ENCODE measurements at regions not wholly inside any gene's neighbourhood (a gene's known extent, or its start where the extent isn't known, plus 50 kb on each side); places are given as distances from the start of the nearest gene placed in this dataset.

GRCh38 chr10:107299606-107300005 is 135.1 kb upstream of the SORCS1 start:
- POLR2A ChIA-PET: no interaction called here
- CTCF ChIA-PET: no interaction called here
- no peak for TF ChIP-seq CTCF (IDR thresholded peaks at IDR 0.05; ENCODE audit: insufficient read depth, low read length, missing control alignments)
- no peak overlapping the region for H3K4me3 ChIP-seq (ENCODE audit: low read depth, low read length)
- no peak for DNase-seq (ENCODE audit: low read depth, low spot score)

GRCh38 chr10:107284187-107284586 is 119.7 kb upstream of the SORCS1 start:
- no peak for TF ChIP-seq CTCF (IDR thresholded peaks at IDR 0.05; ENCODE audit: insufficient read depth, low read length, missing control alignments)

GRCh38 chr10:107280293-107280692 is 115.8 kb upstream of the SORCS1 start:
- no peak for TF ChIP-seq CTCF (IDR thresholded peaks at IDR 0.05; ENCODE audit: insufficient read depth, low read length, missing control alignments)
- no peak overlapping the region for H3K4me3 ChIP-seq (ENCODE audit: low read depth, low read length)
- no peak for DNase-seq (ENCODE audit: low read depth, low spot score)
- ChIA-PET CTCF (no interaction called here), POLR2A (no interaction called here)

More at GRCh38 chr10:107284187-107284586, 119.7 kb upstream of the SORCS1 start:
- DNase-seq (ENCODE audit: low read depth, low spot score): no peak
- H3K4me3 ChIP-seq (ENCODE audit: low read depth, low read length): no peak overlapping the region
- ChIA-PET CTCF (no interaction called here), POLR2A (no interaction called here)

- no peak for DNase-seq (ENCODE audit: low read depth, low spot score)
- ChIA-PET CTCF (no interaction called here), POLR2A (no interaction called here)
- TF ChIP-seq CTCF (IDR thresholded peaks at IDR 0.05; ENCODE audit: insufficient read depth, low read length, missing control alignments): no peak
- H3K4me3 ChIP-seq (ENCODE audit: low read depth, low read length): no peak overlapping the region
Observed at GRCh38 chr10:107277591-107277990, 113.1 kb upstream of the SORCS1 start.

- TF ChIP-seq CTCF (IDR thresholded peaks at IDR 0.05; ENCODE audit: insufficient read depth, low read length, missing control alignments): no peak
- no peak overlapping the region for H3K4me3 ChIP-seq (ENCODE audit: low read depth, low read length)
- ChIA-PET CTCF (no interaction called here), POLR2A (no interaction called here)
- DNase-seq (ENCODE audit: low read depth, low spot score): no peak
Observed at GRCh38 chr10:107275806-107276205, 111.3 kb upstream of the SORCS1 start.

- no peak for DNase-seq (ENCODE audit: low read depth, low spot score)
- ChIA-PET POLR2A (no interaction called here), CTCF (no interaction called here)
- TF ChIP-seq CTCF (IDR thresholded peaks at IDR 0.05; ENCODE audit: insufficient read depth, low read length, missing control alignments): no peak
- no peak overlapping the region for H3K4me3 ChIP-seq (ENCODE audit: low read depth, low read length)
Observed at GRCh38 chr10:107269626-107270025, 105.1 kb upstream of the SORCS1 start.

Data from AG04449 (cell line).